ENCODE measurements at regions not wholly inside any gene's neighbourhood (a gene's known extent, or its start where the extent isn't known, plus 50 kb on each side); places are given as distances from the start of the nearest gene placed in this dataset.

DNA sequence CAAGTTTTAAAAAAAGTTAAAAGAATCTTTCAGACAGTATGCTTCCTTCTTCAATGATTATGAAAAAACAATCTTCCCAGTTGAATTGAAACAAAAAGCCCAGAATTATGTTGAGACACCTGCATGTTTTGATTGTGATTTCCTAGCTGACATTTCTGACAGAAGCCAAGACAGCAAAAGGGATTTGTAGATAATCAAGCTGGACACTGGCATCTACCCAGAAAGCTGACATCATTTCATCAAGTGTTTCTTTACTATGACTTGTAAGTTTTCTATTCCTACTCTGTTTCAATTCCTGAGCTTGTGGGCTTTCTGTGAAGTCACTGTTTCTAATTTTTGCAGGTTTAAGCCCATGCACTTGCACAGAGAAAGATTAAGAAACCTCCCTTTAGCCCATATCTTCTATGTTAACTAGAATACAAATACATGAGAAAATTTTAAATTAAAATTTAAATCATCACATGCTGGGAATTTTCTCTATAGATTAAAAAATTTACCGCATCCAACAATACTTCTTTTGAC, 82.9 kb upstream of the CCDC85A start:
- DNase-seq (ENCODE audit: low spot score), result no peak

DNA sequence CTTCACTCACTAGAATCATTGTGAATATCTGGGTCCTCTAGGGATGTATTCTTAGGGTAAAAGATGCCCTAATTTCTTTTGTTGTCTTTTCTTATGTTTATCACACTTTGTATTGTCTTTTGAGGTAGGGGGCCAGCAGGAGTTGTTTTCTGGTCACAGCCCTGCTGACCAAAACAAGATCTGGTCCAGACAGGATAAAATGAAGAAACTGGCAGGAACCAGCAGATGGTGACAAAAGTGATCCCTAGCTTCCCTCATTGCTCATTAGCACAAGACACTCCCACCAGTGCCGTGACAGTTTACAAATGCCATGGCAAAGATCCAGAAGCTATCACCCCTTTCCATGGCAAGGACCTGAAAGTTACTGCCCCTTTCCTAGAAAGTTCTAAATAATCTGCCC, 81.7 kb upstream of the CCDC85A start:
- DNase-seq (ENCODE audit: low spot score), result no peak

DNA sequence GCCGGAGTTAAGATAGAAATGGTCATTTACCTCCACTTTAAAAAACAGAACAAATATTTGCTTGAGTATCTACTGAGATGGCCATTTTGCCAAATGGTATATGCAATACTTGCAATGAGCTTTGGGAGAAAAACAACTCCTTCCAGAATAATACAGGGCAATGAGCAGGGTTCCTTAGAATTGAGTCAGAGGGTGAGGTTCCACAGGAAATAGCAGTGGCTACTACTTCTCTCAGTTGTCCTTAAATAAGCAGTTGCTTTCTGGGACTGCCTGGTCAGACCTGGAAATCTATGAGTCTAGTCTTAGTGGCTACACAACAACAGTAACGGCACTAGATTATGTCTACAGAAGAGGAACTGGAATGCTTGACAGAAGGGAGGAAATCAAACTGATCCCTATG, 80.9 kb upstream of the CCDC85A start:
- DNase-seq (ENCODE audit: low spot score), result no peak

DNA sequence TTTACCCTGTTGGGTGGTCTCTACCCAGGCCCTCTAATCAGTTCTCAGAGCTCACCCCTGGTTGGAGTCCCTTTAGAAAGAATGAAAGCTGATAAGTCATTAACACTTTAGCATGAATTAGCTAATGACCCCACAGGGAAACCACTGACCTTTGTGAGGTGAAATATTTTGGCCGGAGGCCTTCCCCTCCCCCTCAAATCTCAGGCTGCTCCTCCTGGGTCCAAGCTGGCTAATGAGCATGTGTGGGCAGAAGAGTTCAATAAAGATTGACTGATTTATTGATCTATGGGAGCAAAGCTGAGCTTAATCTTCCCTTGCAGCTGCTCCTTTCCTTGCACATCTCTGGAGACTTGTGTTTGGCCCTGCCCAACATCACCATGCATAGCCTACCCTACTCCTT, 78.8 kb upstream of the CCDC85A start:
- no peak for DNase-seq (ENCODE audit: low spot score)

DNA sequence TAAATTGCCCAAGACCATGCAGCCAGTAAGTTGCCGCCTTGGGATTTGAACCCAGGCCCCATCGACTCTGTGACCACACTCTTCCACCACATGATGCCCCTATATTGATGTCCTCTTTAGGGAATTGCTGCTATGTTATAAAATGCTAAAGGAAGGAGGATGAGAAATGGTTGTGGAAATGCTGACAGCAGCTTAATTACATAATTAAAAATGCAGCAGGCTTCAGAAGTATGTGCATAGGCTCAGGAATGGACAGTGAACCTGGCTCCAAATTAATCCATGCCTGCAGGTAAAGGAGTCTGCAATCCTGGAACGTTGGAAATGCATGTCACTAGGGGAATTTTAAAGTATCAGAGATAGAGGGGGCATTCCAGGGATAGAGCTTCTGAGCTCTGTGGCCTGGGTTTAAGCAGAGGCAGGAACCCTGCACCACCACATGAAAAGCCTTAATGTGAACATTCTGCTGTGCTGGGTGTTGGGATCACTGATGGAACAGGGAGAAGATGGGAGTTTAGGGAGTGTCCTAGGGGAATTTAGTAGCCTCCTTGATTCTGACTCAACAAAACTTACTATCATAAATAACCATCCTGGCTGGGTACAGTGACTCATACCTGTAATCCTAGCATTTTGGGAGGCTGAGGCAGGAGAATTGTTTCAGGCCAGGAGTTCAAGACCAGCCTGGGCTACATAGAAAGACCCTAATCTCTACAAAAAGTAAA, 76.1 kb upstream of the CCDC85A start:
- DNase-seq (ENCODE audit: low spot score), result no peak

DNA sequence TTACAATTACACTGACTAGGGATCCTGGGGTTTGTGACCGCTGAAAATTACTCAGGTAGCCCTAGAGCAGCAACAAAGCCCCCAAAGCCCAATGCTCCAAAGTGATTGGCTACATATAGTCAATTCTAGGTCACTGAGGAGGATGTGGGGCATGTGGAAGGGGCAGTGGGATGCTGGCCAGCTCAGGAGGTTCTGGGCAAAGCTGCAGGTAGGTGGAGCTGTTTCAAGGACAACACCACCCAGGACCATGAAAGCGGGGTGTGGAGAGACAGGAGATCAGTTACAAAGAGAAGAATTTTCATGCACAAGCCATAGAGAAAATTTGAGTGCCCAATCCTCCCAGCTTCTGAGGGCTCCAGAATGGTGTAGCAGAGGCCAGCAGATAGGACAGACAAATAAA, 75.0 kb upstream of the CCDC85A start:
- no peak for DNase-seq (ENCODE audit: low spot score)

DNA sequence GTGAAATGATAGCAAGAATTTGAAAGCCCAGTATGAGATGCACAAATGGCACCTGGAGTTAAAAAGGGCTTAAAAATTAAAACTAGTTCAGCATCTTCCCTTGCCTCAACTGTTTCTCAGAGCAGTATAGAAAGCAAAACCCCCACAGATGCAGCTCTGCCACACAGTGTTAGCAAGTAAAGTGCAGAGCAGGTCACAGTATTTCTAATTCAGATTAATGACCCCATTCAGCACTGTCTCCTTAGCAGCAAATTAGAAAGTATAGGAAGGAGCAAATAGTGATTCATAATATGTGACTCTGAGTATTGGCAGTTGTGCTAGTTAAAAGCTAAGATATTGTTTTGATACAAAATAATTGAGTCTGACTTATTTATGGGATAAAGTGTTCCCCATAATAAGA, 73.8 kb upstream of the CCDC85A start:
- no peak for DNase-seq (ENCODE audit: low spot score)

DNA sequence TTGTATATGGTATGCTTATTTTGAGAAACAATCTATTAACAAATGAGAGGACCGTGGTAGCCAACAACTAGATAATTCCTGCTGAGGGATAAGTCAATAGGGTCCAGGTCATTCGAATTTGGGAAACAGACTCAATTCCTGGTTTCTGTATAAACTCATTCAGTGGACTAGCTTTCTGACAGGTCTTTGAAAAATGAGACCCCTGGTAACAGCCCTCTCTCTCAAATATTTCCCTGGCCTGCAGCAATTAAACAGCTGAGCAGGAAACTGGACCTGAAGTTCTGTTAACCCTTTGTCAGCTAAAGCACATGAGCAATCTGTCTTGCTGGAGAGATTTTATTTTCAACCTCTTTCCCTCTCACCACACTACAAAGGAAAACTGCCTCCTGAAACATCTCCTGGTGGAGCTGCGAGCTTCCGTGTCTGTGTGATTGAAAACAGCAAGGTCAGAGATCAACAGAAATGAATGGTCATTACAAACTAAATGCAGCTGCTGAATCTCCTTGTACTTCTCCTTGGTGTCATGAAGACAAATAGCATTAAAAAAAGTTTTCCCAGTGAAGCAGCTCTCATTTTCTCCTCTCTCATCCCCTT, 70.3 kb upstream of the CCDC85A start:
- DNase-seq (ENCODE audit: low spot score), result no peak

DNA sequence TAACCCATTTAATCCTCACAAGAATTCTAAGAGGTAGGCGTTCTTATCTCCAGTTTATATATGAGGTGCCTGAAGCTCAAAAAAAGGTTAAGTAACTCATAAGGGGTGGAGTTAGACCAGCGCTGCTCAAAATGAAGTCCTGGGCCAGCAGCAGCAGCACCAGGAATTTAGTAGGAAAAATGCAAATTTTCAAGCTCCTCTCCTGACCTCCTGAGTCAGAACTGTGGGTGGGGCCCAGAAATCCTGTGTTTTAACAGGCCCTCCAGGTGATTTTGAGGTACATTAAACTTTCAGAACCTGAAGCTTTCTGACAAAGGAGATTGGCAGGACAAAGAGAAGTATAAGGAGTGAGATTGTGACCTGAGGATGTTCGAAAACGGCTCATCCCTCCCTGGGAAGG, 66.0 kb upstream of the CCDC85A start:
- no peak for DNase-seq (ENCODE audit: low spot score)

DNA sequence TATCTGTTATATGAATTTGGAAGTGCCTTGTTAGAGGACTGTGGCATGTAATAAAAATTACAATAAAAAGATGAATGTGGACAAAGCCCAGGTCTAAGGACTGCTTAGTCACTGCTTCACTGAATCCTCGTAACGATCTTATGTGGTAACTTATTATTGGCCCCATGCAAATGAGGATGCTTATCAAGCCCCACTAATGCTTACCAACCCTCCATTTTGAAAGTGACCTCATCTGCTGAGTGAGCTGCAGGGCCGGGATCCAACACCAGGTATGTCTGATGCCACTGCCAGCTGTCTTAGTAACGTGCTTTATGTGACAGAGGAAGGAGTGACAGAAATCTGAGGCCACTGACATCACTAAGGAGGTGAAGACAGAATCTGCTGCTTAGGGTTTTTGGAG, 65.3 kb upstream of the CCDC85A start:
- no peak for DNase-seq (ENCODE audit: low spot score)

DNA sequence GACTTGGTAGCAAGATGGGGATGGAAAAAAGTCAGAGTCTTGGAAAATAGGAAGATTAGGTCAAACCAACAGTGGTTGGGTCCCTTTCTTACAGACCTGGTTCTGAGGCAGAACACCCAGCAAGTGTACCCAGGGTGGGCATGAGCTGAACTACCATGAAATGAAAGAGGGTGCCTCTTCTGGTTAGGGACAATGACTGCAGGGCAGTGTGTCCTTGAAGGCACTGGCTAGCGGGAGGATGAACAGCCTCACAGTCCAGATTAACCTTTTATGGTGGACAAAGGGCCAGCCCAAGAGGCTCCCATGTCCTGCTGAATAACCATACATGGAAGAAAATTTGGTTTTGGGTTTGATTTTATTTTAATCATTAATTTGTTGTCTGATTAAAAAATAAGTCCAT, 61.8 kb upstream of the CCDC85A start:
- DNase-seq (ENCODE audit: low spot score), result no peak

DNA sequence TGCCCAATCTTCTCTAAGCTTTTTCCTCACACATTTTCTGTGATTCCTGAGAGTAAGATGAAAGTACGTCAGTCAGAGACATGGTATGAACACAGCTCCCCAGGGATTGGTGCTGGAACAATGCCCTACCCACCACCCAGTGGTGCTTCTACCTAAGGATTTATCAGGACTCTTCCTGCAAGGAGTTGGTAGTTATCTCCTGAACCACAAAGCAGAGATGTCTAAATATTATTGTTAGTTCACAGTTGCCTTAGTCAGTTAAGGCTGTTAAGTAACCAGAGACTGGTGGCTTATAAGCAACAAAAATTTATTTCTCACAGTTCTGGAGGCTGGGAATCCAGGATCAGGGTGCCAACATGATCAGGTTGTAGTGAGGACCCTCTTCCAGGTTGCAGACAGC, 60.3 kb upstream of the CCDC85A start:
- no peak for DNase-seq (ENCODE audit: low spot score)

DNA sequence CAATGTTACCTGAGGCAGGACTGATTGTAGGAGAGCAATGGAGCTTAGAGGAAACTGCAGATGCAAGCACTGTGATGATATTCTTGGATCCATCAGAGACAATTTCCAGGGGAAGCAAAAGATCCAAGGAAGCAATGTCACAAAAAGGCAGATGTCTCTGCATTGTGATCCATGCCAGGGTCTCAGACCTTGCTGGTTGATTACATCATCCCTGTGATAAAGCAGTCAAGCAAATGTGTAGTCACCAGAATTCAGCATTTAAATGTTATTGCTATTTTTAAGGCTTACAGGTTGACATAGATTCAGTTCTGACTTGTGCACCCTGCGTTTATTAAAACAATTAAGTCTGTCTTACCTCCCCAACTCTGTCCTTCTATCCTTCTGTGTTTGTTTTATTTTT, 56.8 kb upstream of the CCDC85A start:
- DNase-seq (ENCODE audit: low spot score), result no peak

DNA sequence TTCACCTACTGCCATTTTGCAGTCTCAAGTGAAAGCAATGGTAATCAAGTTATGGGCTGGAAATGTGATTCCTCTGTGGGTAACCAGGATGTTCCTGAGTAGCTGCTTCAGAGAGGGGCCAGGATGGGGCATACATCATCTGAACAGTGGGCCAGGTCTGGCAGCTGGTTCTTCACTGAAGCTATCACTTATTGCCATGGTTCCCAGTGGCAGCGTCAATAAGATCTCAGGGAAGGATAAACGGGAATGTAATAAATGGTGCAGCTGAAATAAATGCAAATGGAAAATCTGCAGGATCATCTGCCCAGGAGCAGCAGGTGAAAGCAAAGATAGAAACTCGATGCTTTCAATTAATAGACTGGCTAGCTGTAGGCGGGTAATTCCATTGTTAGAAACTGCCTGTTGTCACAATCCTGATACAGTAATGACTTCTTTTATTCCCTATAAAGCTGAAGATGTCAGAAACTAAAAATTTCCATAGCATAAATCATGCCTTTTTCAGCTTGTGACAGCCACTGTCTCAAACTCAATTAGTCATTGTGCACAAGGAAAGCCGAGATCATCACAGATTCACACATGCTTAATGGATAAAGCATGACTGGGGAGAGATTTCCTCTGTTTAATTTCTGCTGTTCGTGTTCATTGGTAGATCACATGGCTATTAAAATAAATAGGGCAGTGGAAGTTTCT, 56.2 kb upstream of the CCDC85A start:
- no peak for DNase-seq (ENCODE audit: low spot score)

DNA sequence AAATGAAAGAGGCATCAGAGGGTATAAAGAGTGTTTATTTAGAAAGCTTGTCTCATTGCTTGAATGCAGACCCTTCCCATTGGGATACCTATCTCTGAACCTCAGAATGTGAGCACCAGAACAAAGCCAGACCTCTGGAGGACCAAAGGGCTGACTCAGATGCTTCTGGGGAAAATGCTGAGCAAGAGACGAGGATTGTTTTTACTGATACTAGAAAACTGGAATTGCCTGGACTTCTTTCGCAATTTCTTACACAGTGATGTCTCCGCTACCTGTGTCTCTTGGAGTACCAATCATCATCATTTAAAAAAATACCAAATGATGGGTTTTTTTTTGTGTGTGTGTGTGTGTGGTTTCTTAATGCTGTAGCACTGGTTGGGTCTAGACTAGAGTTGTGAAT, 55.6 kb upstream of the CCDC85A start:
- DNase-seq (ENCODE audit: low spot score), result no peak

DNA sequence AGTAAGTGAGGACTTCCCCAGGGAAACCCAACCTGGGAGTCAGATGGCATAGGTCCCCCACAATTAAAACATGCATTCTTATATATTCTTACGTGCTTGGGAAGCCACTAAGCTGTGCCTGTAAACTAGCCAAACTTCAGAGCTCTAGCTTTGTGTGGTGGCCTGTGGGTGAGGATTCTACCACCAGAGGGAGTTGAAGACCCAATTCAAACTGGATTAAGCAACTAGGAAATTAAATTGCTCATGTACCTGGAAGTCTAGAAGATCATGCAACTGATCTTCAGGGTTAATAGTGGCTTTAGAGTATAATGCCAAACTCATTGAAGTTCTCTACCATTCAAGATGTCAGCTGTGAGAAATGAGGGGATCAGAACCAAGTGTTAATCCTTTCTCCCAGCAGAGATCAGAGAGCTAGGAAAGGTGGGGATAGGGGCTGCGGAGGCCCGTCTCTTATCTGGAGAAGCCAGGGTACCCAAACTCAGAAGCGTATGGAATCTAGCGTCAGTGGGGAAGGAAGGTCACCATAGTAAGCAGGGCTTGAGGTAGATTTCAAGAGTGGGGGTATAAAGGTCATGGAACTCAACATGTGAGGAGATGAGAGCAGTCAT, 53.2 kb upstream of the CCDC85A start:
- DNase-seq (ENCODE audit: low spot score), result no peak

DNA sequence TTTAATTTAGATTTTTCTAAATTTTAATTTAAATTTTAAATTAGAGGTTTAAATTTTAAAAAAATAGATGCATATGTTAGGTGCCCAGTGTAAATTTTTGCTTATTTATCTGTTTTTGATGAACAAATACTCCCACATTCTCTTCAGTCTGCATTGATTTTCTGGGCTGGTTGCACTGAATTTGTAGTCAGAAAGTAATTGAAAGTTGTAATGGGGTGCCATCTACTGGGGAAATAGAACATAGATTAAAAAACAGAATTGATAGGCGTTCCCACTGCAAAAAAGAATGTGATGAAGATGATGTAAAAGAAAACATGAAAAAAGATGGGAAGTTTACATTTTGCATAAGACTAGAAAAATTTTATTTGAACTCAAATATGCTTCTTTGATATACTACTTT, 51.7 kb upstream of the CCDC85A start:
- DNase-seq (ENCODE audit: low spot score), result no peak

DNA sequence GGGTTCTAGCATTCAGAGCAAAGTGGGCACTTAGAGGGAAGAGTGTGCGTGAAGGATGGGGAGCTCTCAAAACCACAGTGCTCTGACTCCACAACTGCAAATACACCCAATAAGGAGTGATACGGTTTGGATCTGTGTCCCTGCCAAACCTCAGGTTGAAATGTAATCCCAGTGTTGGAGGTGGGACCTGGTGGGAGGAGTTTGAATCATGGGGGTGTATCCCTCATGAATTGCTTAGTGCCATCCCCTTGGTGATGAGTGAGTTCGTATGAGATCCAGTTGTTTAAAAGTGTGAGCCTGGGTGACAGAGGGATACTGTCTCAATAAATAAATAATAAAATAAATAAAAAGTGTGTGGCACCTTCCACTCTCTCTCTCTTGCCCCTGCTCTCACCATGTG, 50.3 kb upstream of the CCDC85A start:
- DNase-seq (ENCODE audit: low spot score), result no peak

DNA sequence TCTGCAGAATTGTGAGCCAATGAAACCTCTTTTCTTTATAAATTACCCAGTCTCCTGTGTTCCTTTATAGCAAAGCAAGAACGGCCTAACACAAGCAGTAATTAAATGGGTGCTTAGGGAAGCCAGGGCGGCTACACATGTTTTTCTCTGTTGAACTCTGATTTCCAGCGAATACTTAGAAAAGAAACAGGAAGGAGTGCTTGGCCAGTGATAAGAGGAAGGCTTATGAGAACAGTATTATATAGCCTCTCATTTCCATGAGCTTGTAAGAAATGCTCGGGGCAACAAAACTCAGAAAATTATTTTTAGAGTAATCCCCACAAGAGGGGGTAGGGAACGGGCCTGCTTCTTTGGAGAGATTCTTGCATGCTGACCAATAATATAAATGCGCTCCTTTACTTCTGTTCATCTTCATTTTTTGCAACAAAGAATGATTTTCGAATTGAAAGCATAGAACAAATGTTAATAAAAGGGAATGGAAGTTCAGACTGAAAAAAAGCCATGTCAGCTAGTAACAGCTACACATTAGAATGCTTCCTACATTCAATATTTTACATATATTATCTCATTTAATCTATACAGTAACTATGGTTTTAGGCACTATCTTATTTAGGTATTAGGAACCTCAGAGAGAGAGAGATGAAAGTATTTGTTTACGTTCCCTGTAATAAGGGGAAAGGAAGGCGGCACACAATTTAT, 49.7 kb upstream of the CCDC85A start:
- DNase-seq (ENCODE audit: low spot score), result no peak

All from ureter (tissue), 1 donor.